IMR-90 (cell line): ENCODE measurements at regions not wholly inside any gene's neighbourhood (a gene's known extent, or its start where the extent isn't known, plus 50 kb on each side); places are given as distances from the start of the nearest gene placed in this dataset.

ENCODE experiments used
- ATAC-seq: fragments of 200-7000 bp; cut with Tn5 transposase; 2 replicates; pipeline ENCODE4 v1.9.1; 2020; ENCODE audit warnings: low read depth, mild to moderate bottlenecking, moderate library complexity
- BruUV-seq: library from RNA; stranded (reverse); fragments of 400-500 nt; replicated peaks from 2 replicates; lab custom pipeline; 2021; lab: Mats Ljungman, UMichigan
- CTCF ChIA-PET: fragments of 300-600 bp; formaldehyde crosslinking; extraction: SDS; loops from one replicate; lab custom pipeline; 2021; ENCODE audit warnings: antibody characterized with exemption; lab: Yijun Ruan, JAX
- POLR2A ChIA-PET: fragments of 300-600 bp; sonication (Branson Sonifier 250); formaldehyde crosslinking; loops from one replicate; lab custom pipeline; 2022; ENCODE audit warnings: antibody characterized with exemption; ENCODE audit not compliant: unreplicated experiment; lab: Charles Lee
- DNase-seq: peaks from one replicate; pipeline ENCODE4 v3.0.0; 2013
- H2AFZ ChIP-seq: replicated peaks from 2 replicates; pipeline ENCODE3; 2013; ENCODE audit warnings: low read length, mild to moderate bottlenecking; ENCODE audit not compliant: poor library complexity
- H2AK5ac ChIP-seq: 2 replicates; pipeline ENCODE4 v1.6.1; 2013; ENCODE audit warnings: low read depth, low read length, inconsistent platforms
- H2AK9ac ChIP-seq: replicated peaks from 2 replicates; pipeline ENCODE3; 2013; ENCODE audit warnings: mild to moderate bottlenecking, low read depth, low read length, moderate library complexity; ENCODE audit not compliant: poor library complexity
- H2BK120ac ChIP-seq: 2 replicates; pipeline ENCODE4 v1.6.1; 2013; ENCODE audit warnings: low read depth, low read length, inconsistent platforms
- H2BK15ac ChIP-seq: 3 replicates; pipeline ENCODE4 v1.6.1; 2013; ENCODE audit warnings: low read depth, low read length, inconsistent platforms
- H2BK20ac ChIP-seq: 2 replicates; pipeline ENCODE4 v1.6.1; 2013; ENCODE audit warnings: low read depth, mild to moderate bottlenecking, inconsistent platforms, low read length, moderate library complexity
- H2BK5ac ChIP-seq: 2 replicates; pipeline ENCODE4 v1.6.1; 2013; ENCODE audit warnings: mild to moderate bottlenecking, low read depth, low read length, inconsistent platforms; ENCODE audit not compliant: poor library complexity, severe bottlenecking
- H3K14ac ChIP-seq: replicated peaks from 2 replicates; pipeline ENCODE4 v1.6.1; 2013; ENCODE audit warnings: low read depth, low read length, inconsistent platforms
- H3K18ac ChIP-seq: 2 replicates; pipeline ENCODE4 v1.6.1; 2013; ENCODE audit warnings: low read depth, low read length, control low read depth
- H3K23ac ChIP-seq: 2 replicates; pipeline ENCODE4 v1.6.1; 2013; ENCODE audit warnings: low read depth, low read length, inconsistent platforms
- H3K27ac ChIP-seq: 2 replicates; pipeline ENCODE4 v1.5.1; 2013; ENCODE audit warnings: mild to moderate bottlenecking, control low read depth, low read length; ENCODE audit not compliant: insufficient read depth
- H3K27me3 ChIP-seq: 2 replicates; pipeline ENCODE4 v1.6.1; 2013; ENCODE audit warnings: low read length; ENCODE audit not compliant: control insufficient read depth, insufficient read depth
- H3K36me3 ChIP-seq: 2 replicates; pipeline ENCODE4 v1.6.1; 2013; ENCODE audit warnings: low read length, mixed read lengths; ENCODE audit not compliant: control insufficient read depth, insufficient read depth
- H3K4ac ChIP-seq: 2 replicates; pipeline ENCODE4 v1.6.1; 2013; ENCODE audit warnings: low read depth, low read length, inconsistent platforms
- H3K4me1 ChIP-seq: 2 replicates; pipeline ENCODE4 v1.6.1; 2013; ENCODE audit warnings: low read length, mixed read lengths; ENCODE audit not compliant: control insufficient read depth, insufficient read depth
- H3K4me2 ChIP-seq: 2 replicates; pipeline ENCODE4 v1.6.1; 2013; ENCODE audit warnings: low read depth, mild to moderate bottlenecking, control low read depth, low read length, moderate library complexity
- H3K4me3 ChIP-seq: 2 replicates; pipeline ENCODE4 v1.5.1; 2013; ENCODE audit warnings: low read depth, mild to moderate bottlenecking, control low read depth, low read length, moderate library complexity; ENCODE audit not compliant: insufficient read depth
- H3K56ac ChIP-seq: 2 replicates; pipeline ENCODE4 v1.6.1; 2013; ENCODE audit warnings: low read length, inconsistent platforms; ENCODE audit not compliant: insufficient read depth; ENCODE audit errors: extremely low read depth
- H3K79me1 ChIP-seq, 2 experiments: 2 replicates each; pipeline ENCODE4 v1.6.1; 2013; ENCODE audit warnings: low read length in 2 of 2, inconsistent platforms in 1 of 2, low read depth in 1 of 2
- H3K9ac ChIP-seq: 2 replicates; pipeline ENCODE4 v1.6.1; 2013; ENCODE audit warnings: low read depth, low read length, control low read depth
- H3K9me1 ChIP-seq: 2 replicates; pipeline ENCODE4 v1.6.1; 2013; ENCODE audit warnings: low read length, inconsistent platforms; ENCODE audit not compliant: insufficient read depth
- H3K9me3 ChIP-seq: 2 replicates; pipeline ENCODE4 v1.6.1; 2013; ENCODE audit warnings: low read length; ENCODE audit not compliant: control insufficient read depth, insufficient read depth
- H4K20me1 ChIP-seq: 2 replicates; pipeline ENCODE4 v1.6.1; 2013; ENCODE audit warnings: low read length, inconsistent platforms; ENCODE audit not compliant: insufficient read depth
- H4K5ac ChIP-seq: 2 replicates; pipeline ENCODE4 v1.6.1; 2013; ENCODE audit warnings: mild to moderate bottlenecking, low read depth, low read length, control low read depth
- H4K8ac ChIP-seq, 2 experiments: 2 replicates each; pipeline ENCODE4 v1.6.1; 2013; ENCODE audit warnings: low read depth in 2 of 2, low read length in 2 of 2, control low read depth in 1 of 2, inconsistent platforms in 1 of 2
- H4K91ac ChIP-seq: 2 replicates; pipeline ENCODE4 v1.6.1; 2013; ENCODE audit warnings: low read depth, low read length, inconsistent platforms; ENCODE audit not compliant: insufficient read depth
- BHLHE40 ChIP-seq: fragments of 150-350 bp; IDR thresholded peaks from 2 replicates; pipeline ENCODE4 v1.6.1; 2016; ENCODE audit warnings: mild to moderate bottlenecking, low read depth, low read length
- CEBPB ChIP-seq: IDR thresholded peaks from 2 replicates; pipeline ENCODE4 v1.6.1; 2012; ENCODE audit warnings: low read depth, low read length, improper control_type of control experiment
- CHD1 ChIP-seq: IDR thresholded peaks from 2 replicates; pipeline ENCODE4 v1.6.1; 2012; ENCODE audit warnings: low read depth, low read length, improper control_type of control experiment
- CTCF ChIP-seq: conservative IDR thresholded peaks from 2 replicates; pipeline ENCODE4 v1.5.1; 2012; ENCODE audit warnings: mild to moderate bottlenecking, low read depth, low read length, improper control_type of control experiment
- ELK1 ChIP-seq: fragments of 150-350 bp; IDR thresholded peaks from 2 replicates; pipeline ENCODE4 v1.6.1; 2016; ENCODE audit warnings: low read depth, mild to moderate bottlenecking, low read length, moderate library complexity, borderline replicate concordance
- FOS ChIP-seq: fragments of 150-350 bp; IDR thresholded peaks from 2 replicates; pipeline ENCODE4 v1.6.1; 2016; ENCODE audit warnings: low read depth, low read length
- MAZ ChIP-seq: IDR thresholded peaks from 2 replicates; pipeline ENCODE4 v1.6.1; 2012; ENCODE audit warnings: low read depth, mild to moderate bottlenecking, low read length, improper control_type of control experiment, moderate library complexity, borderline replicate concordance
- NFE2L2 ChIP-seq: fragments of 150-350 bp; IDR thresholded peaks from 2 replicates; pipeline ENCODE4 v1.6.1; 2016; ENCODE audit warnings: low read depth, mild to moderate bottlenecking, low read length
- POLR2A ChIP-seq: IDR thresholded peaks from 2 replicates; pipeline ENCODE4 v1.6.1; 2012; ENCODE audit warnings: mild to moderate bottlenecking, low read depth, low read length
- RAD21 ChIP-seq: IDR thresholded peaks from 2 replicates; pipeline ENCODE4 v1.6.1; 2012; ENCODE audit warnings: low read length, improper control_type of control experiment
- RCOR1 ChIP-seq: IDR thresholded peaks from 2 replicates; pipeline ENCODE4 v1.6.1; 2012; ENCODE audit warnings: mild to moderate bottlenecking, low read length, improper control_type of control experiment; ENCODE audit not compliant: insufficient replicate concordance
- RFX5 ChIP-seq: IDR thresholded peaks from 2 replicates; pipeline ENCODE4 v1.8.0; 2012; ENCODE audit warnings: low read depth, mild to moderate bottlenecking, low read length, moderate library complexity
- SMC3 ChIP-seq: fragments of 150-350 bp; IDR thresholded peaks from 2 replicates; pipeline ENCODE4 v1.6.1; 2016; ENCODE audit warnings: low read depth, mild to moderate bottlenecking, antibody characterized with exemption, low read length, moderate library complexity
- WGBS, 2 experiments: methylation state at CpG; one replicate each; pipeline versions ENCODE4 v1.1.5 to v1.1.7; 2013; ENCODE audit warnings: missing lambda C conversion rate in 2 of 2; ENCODE audit not compliant: insufficient read length in 1 of 2; ENCODE audit errors: extremely low coverage in 2 of 2; 5-methylcytosine and 5-hydroxymethylcytosine counted together
- dilution Hi-C: fragments of 300-500 bp; cut with HindIII; formaldehyde crosslinking; loops from one replicate; pipeline ENCODE4 v1.14.3; 2018; ENCODE audit warnings: low sequenced_read_pairs; ENCODE audit not compliant: unreplicated experiment
- in situ Hi-C: fragments of 300-500 bp; cut with MboI; formaldehyde crosslinking; loops from 3 replicates; pipeline ENCODE4 v1.14.3; 2019; ENCODE audit warnings: low sequenced_read_pairs, inconsistent platforms, mixed read lengths
- intact Hi-C: fragments of 100-400 bp; cut with micrococcal nuclease; formaldehyde crosslinking; loops from 2 replicates; pipeline ENCODE4 v1.10.0; 2022

GRCh38 chr4:8727131-8727530 lies 134.6 kb downstream of the CPZ start:
- Histone ChIP-seq H3K14ac (no peak overlapping the region), H4K20me1 (no peaks in the 10 kb centered on the region), H2AFZ (no peak overlapping the region), H3K4ac (no peak overlapping the region), H3K4me1 (no peaks in the 10 kb centered on the region), H2BK5ac (no peak overlapping the region), H3K27ac (no peak overlapping the region), H3K23ac (no peak overlapping the region), H3K56ac (no peak overlapping the region), H3K9ac (no peak overlapping the region), H4K5ac (no peak overlapping the region), H3K4me2 (no peak overlapping the region), H3K9me1 (no peaks in the 10 kb centered on the region), H3K9me3 (peaks cover 2% of the 10 kb centered on the region; the same call in 1 of the 2 replicates), H2BK15ac (no peak overlapping the region), H4K8ac (no peak overlapping the region), H3K36me3 (no peaks in the 10 kb centered on the region), H3K27me3 (peaks cover 2% of the 10 kb centered on the region; the same call in 1 of the 2 replicates), H2AK5ac (no peak overlapping the region), H2BK20ac (no peak overlapping the region), H4K91ac (no peak overlapping the region), H2AK9ac (no peak overlapping the region), H3K79me1 (no peaks in the 10 kb centered on the region), H2BK120ac (no peak overlapping the region), H3K4me3 (no peak overlapping the region), H3K18ac (no peak overlapping the region)
- ChIA-PET CTCF (no interaction called here), POLR2A (no interaction called here)
- dilution Hi-C loops (no loop called here), in situ Hi-C loops (no loop called here), intact Hi-C loops (no loop called here)
- TF ChIP-seq CEBPB (no peak), FOS (no peak), SMC3 (no peak), ELK1 (no peak), CTCF (no peak), BHLHE40 (no peak), RAD21 (no peak), NFE2L2 (no peak), RFX5 (no peak), MAZ (no peak), CHD1 (no peak), RCOR1 (no peak), POLR2A (no peak)
- DNase-seq = no peak
- no peak for ATAC-seq
- no TSS peak for BruUV-seq
- WGBS, 2 experiments = no CpG with 5 or more reads among the region's 12 CpGs
